Adrenal gland (tissue), 9 donors: ENCODE measurements at regions not wholly inside any gene's neighbourhood (a gene's known extent, or its start where the extent isn't known, plus 50 kb on each side); places are given as distances from the start of the nearest gene placed in this dataset.
"Not testable (repeated sequence)": the region's sequence is repeated elsewhere in the genome, so short reads cannot be mapped to it uniquely, and the experiment has no call there.

Experiments
- DNase-seq, 7 donors: peaks; one replicate each; pipeline ENCODE4 v3.0.0-alpha.2; 2019 to 2020
- H3K27ac ChIP-seq, 5 donors: fragments of 200-600 bp; sonication (generic) in 4 of 5; 1 replicate in 3 of 5; 2 replicates in 2 of 5; pipeline versions ENCODE4 v1.5.1 to v1.8.0; 2016 to 2020; ENCODE audit warnings: mild to moderate bottlenecking in 1 of 5
- H3K27me3 ChIP-seq: fragments of 200-600 bp; 2 replicates; pipeline ENCODE4 v1.8.0; 2021
- H3K36me3 ChIP-seq, 2 donors: fragments of 200-600 bp; replicated peaks in 1 of 2; 1 replicate in 1 of 2; 2 replicates in 1 of 2; pipeline versions ENCODE4 v1.5.1 to v1.8.0; 2018 to 2022
- H3K4me1 ChIP-seq, 2 donors: fragments of 200-600 bp; replicated peaks in 1 of 2; 1 replicate in 1 of 2; 2 replicates in 1 of 2; pipeline versions ENCODE4 v1.5.1 to v1.8.0; 2018 to 2021
- H3K4me3 ChIP-seq, 4 donors: fragments of 200-600 bp; sonication (generic) in 3 of 4; one replicate each; pipeline ENCODE4 v1.5.1; 2016 to 2018
- H3K9me3 ChIP-seq, 3 donors: fragments of 200-600 bp; sonication (generic) in 1 of 3; replicated peaks in 1 of 3; 1 replicate in 2 of 3; 2 replicates in 1 of 3; pipeline versions ENCODE4 v1.5.1 to v1.8.0; 2016 to 2021
- POLR2A ChIP-seq, 2 donors: fragments of 450-650 bp; IDR thresholded peaks; one replicate each; pipeline ENCODE4 v1.6.1; 2017; ENCODE audit warnings: antibody characterized with exemption in 2 of 2, mild to moderate bottlenecking in 2 of 2, moderate library complexity in 1 of 2
- WGBS, 4 donors: extraction: QIAGEN DNeasy Blood & Tissue Kit in 2 of 4; methylation state at CpG; one replicate each; pipeline versions ENCODE4 v1.1.5 to v1.1.7; 2013 to 2017; 5-methylcytosine and 5-hydroxymethylcytosine counted together
- intact Hi-C, 2 donors: fragments of 100-400 bp; cut with DNase I; formaldehyde crosslinking; loops; one replicate each; pipeline versions ENCODE4 v1.14.1 to v1.15.0; 2022 to 2023
- TF ChIP-seq, protein P1 (sequence below), 6 experiments: fragments of 450-650 bp in 4 of 6; fragments of 200-600 bp in 2 of 6; sonication (generic) in 1 of 6; IDR thresholded peaks; 1 replicate in 5 of 6; 2 replicates in 1 of 6; pipeline versions ENCODE4 v1.5.1 to v1.8.0; 2016 to 2021; ENCODE audit warnings: antibody characterized with exemption in 6 of 6, mild to moderate bottlenecking in 2 of 6, moderate library complexity in 1 of 6
- donor health status: healthy with polysubstance abuse.
- donor health status: Bipolar disorder and iron deficiency.
- donor health status: DM: yes; HTN: yes; CAD: no.
- donor health status: DM: no; HTN: no; CAD: no.
- donor health status: DM: no; HTN: no; CAD: no.

GRCh38 chr6:117008618-117009017, 131.6 kb downstream of the RFX6 start:
- DNase-seq, result no peak
- Histone ChIP-seq H3K27ac (no peak overlapping the region), H3K36me3 (no peaks in the 10 kb centered on the region), H3K4me1 (no peaks in the 10 kb centered on the region), H3K4me3 (no peak overlapping the region), H3K9me3 (no peaks in the 10 kb centered on the region), H3K27me3 (no peaks in the 10 kb centered on the region)
- WGBS, 4 donors, result 83 to 94% (median 87%) methylated on average over 3 of the region's 3 CpGs
- TF ChIP-seq, protein P1, sequence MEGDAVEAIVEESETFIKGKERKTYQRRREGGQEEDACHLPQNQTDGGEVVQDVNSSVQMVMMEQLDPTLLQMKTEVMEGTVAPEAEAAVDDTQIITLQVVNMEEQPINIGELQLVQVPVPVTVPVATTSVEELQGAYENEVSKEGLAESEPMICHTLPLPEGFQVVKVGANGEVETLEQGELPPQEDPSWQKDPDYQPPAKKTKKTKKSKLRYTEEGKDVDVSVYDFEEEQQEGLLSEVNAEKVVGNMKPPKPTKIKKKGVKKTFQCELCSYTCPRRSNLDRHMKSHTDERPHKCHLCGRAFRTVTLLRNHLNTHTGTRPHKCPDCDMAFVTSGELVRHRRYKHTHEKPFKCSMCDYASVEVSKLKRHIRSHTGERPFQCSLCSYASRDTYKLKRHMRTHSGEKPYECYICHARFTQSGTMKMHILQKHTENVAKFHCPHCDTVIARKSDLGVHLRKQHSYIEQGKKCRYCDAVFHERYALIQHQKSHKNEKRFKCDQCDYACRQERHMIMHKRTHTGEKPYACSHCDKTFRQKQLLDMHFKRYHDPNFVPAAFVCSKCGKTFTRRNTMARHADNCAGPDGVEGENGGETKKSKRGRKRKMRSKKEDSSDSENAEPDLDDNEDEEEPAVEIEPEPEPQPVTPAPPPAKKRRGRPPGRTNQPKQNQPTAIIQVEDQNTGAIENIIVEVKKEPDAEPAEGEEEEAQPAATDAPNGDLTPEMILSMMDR (IDR thresholded peaks at IDR 0.05), result no peak
- no peak for TF ChIP-seq POLR2A (IDR thresholded peaks at IDR 0.05)
- intact Hi-C loops, result no loop called here

- intact Hi-C loops, H3K4me1 ChIP-seq: not testable (repeated sequence)
- 88 to 92% (median 90%) methylated on average over 24 to 43 of the region's 43 CpGs for WGBS, 4 donors
Observed at GRCh38 chr6:117014641-117015473, 137.8 kb downstream of the RFX6 start.

DNA sequence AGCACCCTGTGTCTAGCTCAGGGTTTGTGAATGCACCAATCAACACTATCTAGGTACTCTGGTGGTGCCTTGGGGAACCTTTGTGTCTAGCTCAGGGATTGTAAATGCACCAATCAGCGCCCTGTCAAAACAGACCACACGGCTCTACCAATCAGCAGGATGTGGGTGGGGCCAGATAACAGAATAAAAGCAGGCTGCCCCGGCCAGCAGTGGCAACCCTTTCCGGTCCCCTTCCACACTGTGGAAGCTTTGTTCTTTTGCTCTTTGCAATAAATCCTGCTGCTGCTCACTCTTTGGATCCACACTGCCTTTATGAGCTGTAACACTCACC, 138.4 kb downstream of the RFX6 start:
- H3K36me3 ChIP-seq, H3K9me3 ChIP-seq, intact Hi-C loops, H3K4me3 ChIP-seq, DNase-seq, H3K27ac ChIP-seq, H3K27me3 ChIP-seq, H3K4me1 ChIP-seq: not testable (repeated sequence)
- WGBS, 4 donors, result 61 to 85% (median 85%) methylated on average over 4 of the region's 4 CpGs

More at GRCh38 chr6:117014641-117015473, 137.8 kb downstream of the RFX6 start:
- not testable (repeated sequence) for H3K27ac ChIP-seq, H3K9me3 ChIP-seq, H3K27me3 ChIP-seq, H3K36me3 ChIP-seq, DNase-seq, H3K4me3 ChIP-seq

DNA sequence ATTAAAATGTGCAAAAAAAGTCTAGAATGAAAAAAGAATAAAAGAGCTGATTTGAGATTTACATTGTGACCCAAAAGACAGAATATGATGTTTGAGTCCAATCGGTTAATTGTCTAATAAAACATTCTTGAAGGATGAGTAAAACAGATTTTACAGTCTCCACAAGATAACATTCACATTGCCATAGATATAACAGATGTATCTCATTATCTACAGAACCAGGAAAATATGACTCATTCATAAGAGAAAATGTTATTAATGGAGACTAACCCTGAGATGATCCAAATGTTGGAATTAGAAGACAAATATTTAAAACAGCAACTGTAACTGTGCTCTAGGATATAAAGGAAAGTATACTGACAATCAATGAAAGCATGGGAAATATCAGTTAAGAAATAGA, 141.7 kb downstream of the RFX6 start:
- Histone ChIP-seq H3K27ac (no peak overlapping the region), H3K4me1 (no peaks in the 10 kb centered on the region), H3K27me3 (no peaks in the 10 kb centered on the region), H3K36me3 (no peaks in the 10 kb centered on the region), H3K4me3 (no peak overlapping the region), H3K9me3 (no peaks in the 10 kb centered on the region)
- TF ChIP-seq, protein P1 (IDR thresholded peaks at IDR 0.05), result no peak
- TF ChIP-seq POLR2A (IDR thresholded peaks at IDR 0.05), result no peak
- DNase-seq, result no peak
- intact Hi-C loops, result no loop called here
- 31 to 40% (median 36%) methylated on average over 1 of the region's 1 CpG for WGBS, 4 donors

DNA sequence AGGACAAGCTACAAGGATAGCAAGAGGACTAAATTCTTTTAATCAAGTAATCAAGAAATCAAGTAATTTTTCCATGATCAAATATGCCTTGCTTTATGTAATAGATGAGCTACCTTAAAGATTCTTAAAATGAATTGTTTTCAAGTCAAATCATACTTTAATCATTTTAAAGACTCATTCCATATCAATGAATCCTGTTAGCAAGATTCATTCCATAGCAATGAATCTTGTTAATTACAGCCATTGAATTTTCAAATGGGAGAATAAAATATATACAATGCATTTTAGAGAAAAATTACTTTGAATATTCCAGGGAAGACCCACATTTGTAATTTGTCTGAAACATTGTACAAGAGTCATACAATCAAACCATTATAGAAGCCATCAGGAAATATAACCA, 145.7 kb downstream of the RFX6 start:
- TF ChIP-seq, protein P1 (IDR thresholded peaks at IDR 0.05), result no peak
- no peak for TF ChIP-seq POLR2A (IDR thresholded peaks at IDR 0.05)
- no peaks in the 10 kb centered on the region for H3K36me3 ChIP-seq

More for the DNA sequence above, 145.7 kb downstream of the RFX6 start:
- intact Hi-C loops, result no loop called here
- DNase-seq, result no peak
- Histone ChIP-seq H3K27me3 (no peaks in the 10 kb centered on the region), H3K4me3 (no peak overlapping the region), H3K9me3 (no peaks in the 10 kb centered on the region), H3K4me1 (no peaks in the 10 kb centered on the region), H3K27ac (no peak overlapping the region)
